ENCODE measurements at regions not wholly inside any gene's neighbourhood (a gene's known extent, or its start where the extent isn't known, plus 50 kb on each side); places are given as distances from the start of the nearest gene placed in this dataset.

DNA sequence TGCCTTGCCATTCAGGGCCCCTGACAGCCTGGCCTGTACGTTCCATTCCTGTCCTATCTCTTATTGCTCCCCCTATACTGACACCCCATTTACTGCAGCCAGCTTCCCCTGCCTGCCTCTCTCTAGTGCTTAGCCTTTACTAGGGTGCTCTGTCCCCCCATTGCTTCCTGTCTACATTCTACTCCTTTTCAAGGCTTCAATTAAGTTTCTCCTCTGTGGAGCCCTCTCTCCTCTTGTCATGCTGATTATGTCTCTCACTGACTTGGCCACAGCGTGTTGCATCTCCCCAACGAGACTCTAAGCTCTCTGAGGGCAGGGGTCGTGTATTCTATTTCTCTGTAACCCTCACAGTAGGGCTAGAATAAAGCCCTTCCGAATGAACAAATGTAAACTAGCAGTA is 185.2 kb downstream of the RPLP1 start:
- no peak for DNase-seq (ENCODE audit: low spot score)
- Histone ChIP-seq H3K9me2 (ENCODE audit: insufficient read depth, low read length) (peaks cover 4% of the 10 kb centered on the region; the same call in 1 of the 2 replicates), H3K4me2 (ENCODE audit: low read length) (no peak overlapping the region), H4K20me1 (ENCODE audit: insufficient read depth, low read length) (no peaks in the 10 kb centered on the region), H3K79me2 (ENCODE audit: insufficient read depth, low read depth, low read length) (no peaks in the 10 kb centered on the region), H3K4me3 (ENCODE audit: low read depth, low read length, poor library complexity, severe bottlenecking) (no peak overlapping the region), H2AFZ (ENCODE audit: low read length) (no peak overlapping the region), H3K4me1 (ENCODE audit: insufficient read depth, low read length, poor library complexity, severe bottlenecking) (no peaks in the 10 kb centered on the region), H3K27ac (ENCODE audit: low read depth, low read length, poor library complexity, severe bottlenecking) (no peak overlapping the region), H3K9me3 (ENCODE audit: low read length) (0 out of 2 replicates have a peak, but pooled peaks cover 9% of the 10 kb centered on the region), H3K36me3 (ENCODE audit: insufficient read depth, low read length) (no peaks in the 10 kb centered on the region)
- no peak for TF ChIP-seq EZH2phosphoT487 (IDR thresholded peaks at IDR 0.05; ENCODE audit: borderline replicate concordance, low read depth, low read length)
- intact Hi-C loops (cut with micrococcal nuclease; ENCODE audit: unreplicated experiment): no loop called here
- ChIA-PET CTCF (ENCODE audit: unreplicated experiment) (no interaction called here), POLR2A (no interaction called here)
- no TSS peak for BruUV-seq (replicated peaks)

DNA sequence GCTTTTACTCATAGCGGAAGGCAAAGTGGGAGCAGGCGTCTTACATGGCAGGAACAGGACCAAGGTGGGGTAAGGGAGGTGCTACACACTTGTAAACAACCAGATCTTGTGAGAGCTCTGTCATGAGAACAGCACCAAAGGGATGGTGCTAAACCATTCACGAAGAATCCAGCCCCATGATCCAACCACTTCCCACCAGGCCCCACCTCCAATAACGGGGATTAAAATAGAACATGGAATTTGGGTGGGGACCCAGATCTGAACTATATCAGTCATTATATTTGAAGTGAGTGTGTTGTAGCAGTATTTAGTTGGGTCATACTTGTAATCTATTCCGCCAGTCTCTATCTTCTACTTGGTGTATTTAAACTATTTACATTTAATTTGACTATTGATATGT is 190.9 kb downstream of the RPLP1 start:
- no peaks in the 10 kb centered on the region for H3K36me3 ChIP-seq (ENCODE audit: insufficient read depth, low read length)
- TF ChIP-seq EZH2phosphoT487 (IDR thresholded peaks at IDR 0.05; ENCODE audit: borderline replicate concordance, low read depth, low read length): no peak
- TF ChIP-seq, protein P1, sequence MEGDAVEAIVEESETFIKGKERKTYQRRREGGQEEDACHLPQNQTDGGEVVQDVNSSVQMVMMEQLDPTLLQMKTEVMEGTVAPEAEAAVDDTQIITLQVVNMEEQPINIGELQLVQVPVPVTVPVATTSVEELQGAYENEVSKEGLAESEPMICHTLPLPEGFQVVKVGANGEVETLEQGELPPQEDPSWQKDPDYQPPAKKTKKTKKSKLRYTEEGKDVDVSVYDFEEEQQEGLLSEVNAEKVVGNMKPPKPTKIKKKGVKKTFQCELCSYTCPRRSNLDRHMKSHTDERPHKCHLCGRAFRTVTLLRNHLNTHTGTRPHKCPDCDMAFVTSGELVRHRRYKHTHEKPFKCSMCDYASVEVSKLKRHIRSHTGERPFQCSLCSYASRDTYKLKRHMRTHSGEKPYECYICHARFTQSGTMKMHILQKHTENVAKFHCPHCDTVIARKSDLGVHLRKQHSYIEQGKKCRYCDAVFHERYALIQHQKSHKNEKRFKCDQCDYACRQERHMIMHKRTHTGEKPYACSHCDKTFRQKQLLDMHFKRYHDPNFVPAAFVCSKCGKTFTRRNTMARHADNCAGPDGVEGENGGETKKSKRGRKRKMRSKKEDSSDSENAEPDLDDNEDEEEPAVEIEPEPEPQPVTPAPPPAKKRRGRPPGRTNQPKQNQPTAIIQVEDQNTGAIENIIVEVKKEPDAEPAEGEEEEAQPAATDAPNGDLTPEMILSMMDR (conservative IDR thresholded peaks at IDR 0.05; ENCODE audit: low read length): no peak
- no peak overlapping the region for H2AFZ ChIP-seq (ENCODE audit: low read length)
- H3K27ac ChIP-seq (ENCODE audit: low read depth, low read length, poor library complexity, severe bottlenecking): no peak overlapping the region
- POLR2A ChIA-PET: interaction anchor here (0.6 kb wide), 1 partner anchor 14 kb away, joined by 4 read pairs; no protein-coding TSS in a partner anchor
- intact Hi-C loops (cut with micrococcal nuclease; ENCODE audit: unreplicated experiment): no loop called here
- no peak for DNase-seq (ENCODE audit: low spot score)
- H4K20me1 ChIP-seq (ENCODE audit: insufficient read depth, low read length): no peaks in the 10 kb centered on the region
- 0 out of 2 replicates have a peak, but pooled peaks cover 9% of the 10 kb centered on the region for H3K9me3 ChIP-seq (ENCODE audit: low read length)
- H3K4me1 ChIP-seq (ENCODE audit: insufficient read depth, low read length, poor library complexity, severe bottlenecking): no peaks in the 10 kb centered on the region
- no peaks in the 10 kb centered on the region for H3K9me2 ChIP-seq (ENCODE audit: insufficient read depth, low read length)
- BruUV-seq (replicated peaks): no TSS peak
- no peak overlapping the region for H3K4me2 ChIP-seq (ENCODE audit: low read length)
- no peak overlapping the region for H3K4me3 ChIP-seq (ENCODE audit: low read depth, low read length, poor library complexity, severe bottlenecking)
- CTCF ChIA-PET (ENCODE audit: unreplicated experiment): no interaction called here
- no peaks in the 10 kb centered on the region for H3K79me2 ChIP-seq (ENCODE audit: insufficient read depth, low read depth, low read length)

DNA sequence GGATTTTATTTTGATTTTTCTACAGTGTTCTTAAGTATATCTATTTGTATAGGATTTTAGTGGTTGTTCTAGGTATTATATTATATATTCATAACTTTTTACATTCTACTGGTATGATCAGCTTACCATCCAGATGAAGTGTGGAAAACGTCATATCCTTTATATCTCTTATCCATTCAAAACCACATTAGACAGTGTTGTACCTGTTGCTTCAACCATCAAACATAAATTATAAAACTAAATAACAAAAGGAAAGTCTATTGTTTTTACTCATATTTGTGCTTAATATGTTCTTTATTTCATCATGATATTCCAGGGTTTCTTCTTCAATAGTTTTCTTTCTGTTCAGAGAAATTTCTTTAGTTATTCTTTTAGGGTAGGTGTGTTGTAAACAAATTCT is 191.4 kb downstream of the RPLP1 start:
- BruUV-seq (replicated peaks): no TSS peak
- Histone ChIP-seq H3K4me1 (ENCODE audit: insufficient read depth, low read length, poor library complexity, severe bottlenecking) (no peaks in the 10 kb centered on the region), H3K79me2 (ENCODE audit: insufficient read depth, low read depth, low read length) (no peaks in the 10 kb centered on the region), H3K9me3 (ENCODE audit: low read length) (0 out of 2 replicates have a peak, but pooled peaks cover 9% of the 10 kb centered on the region), H3K4me3 (ENCODE audit: low read depth, low read length, poor library complexity, severe bottlenecking) (no peak overlapping the region), H4K20me1 (ENCODE audit: insufficient read depth, low read length) (no peaks in the 10 kb centered on the region), H3K27ac (ENCODE audit: low read depth, low read length, poor library complexity, severe bottlenecking) (no peak overlapping the region), H2AFZ (ENCODE audit: low read length) (no peak overlapping the region), H3K36me3 (ENCODE audit: insufficient read depth, low read length) (no peaks in the 10 kb centered on the region), H3K9me2 (ENCODE audit: insufficient read depth, low read length) (no peaks in the 10 kb centered on the region), H3K4me2 (ENCODE audit: low read length) (no peak overlapping the region)
- POLR2A ChIA-PET: interaction anchor here (0.6 kb wide), 1 partner anchor 15 kb away, joined by 4 read pairs; no protein-coding TSS in a partner anchor
- no peak for DNase-seq (ENCODE audit: low spot score)
- TF ChIP-seq, protein P1 (conservative IDR thresholded peaks at IDR 0.05; ENCODE audit: low read length): no peak
- TF ChIP-seq EZH2phosphoT487 (IDR thresholded peaks at IDR 0.05; ENCODE audit: borderline replicate concordance, low read depth, low read length): no peak
- CTCF ChIA-PET (ENCODE audit: unreplicated experiment): no interaction called here
- intact Hi-C loops (cut with micrococcal nuclease; ENCODE audit: unreplicated experiment): no loop called here
